GM18517 (cell line): ENCODE measurements at regions not wholly inside any gene's neighbourhood (a gene's known extent, or its start where the extent isn't known, plus 50 kb on each side); places are given as distances from the start of the nearest gene placed in this dataset.

Source experiments
- ATAC-seq: cut with Tn5 transposase; IDR thresholded peaks from one replicate; pipeline ENCODE4 v1.9.1; 2021; ENCODE audit warnings: mild to moderate bottlenecking, moderate library complexity; ENCODE audit not compliant: unreplicated experiment

GRCh38 chr18:25727281-25727985 lies 363.0 kb downstream of the SS18 start:
- ATAC-seq = no peak

DNA sequence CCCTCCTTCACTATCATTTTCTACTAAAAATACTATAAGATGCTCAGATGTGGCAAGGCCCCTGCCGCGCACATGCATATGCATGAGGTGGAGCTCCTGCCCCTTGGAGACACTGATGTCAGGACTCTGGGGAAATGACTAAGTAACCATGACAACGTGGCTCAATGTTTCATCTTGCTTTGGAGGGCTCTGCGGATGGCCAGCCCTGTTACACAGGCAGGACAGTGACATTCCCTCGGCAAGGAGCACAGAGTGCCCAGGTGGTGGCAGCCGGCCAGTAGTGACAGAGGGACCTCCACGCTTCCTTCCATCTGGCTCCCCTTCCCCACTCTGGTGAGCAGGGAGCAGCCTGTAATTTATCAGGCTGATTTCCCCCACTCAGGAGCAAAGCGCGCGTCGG lies 364.1 kb downstream of the SS18 start:
- no peak for ATAC-seq

- no peak for ATAC-seq
Measured at GRCh38 chr18:25725501-25725900, 364.9 kb downstream of the SS18 start.

GRCh38 chr18:25724997-25725396 lies 365.4 kb downstream of the SS18 start:
- no peak for ATAC-seq

- ATAC-seq = no peak
Measured at GRCh38 chr18:25724121-25724520, 366.3 kb downstream of the SS18 start.

- ATAC-seq = no peak
Measured at GRCh38 chr18:25713103-25713502, 361.1 kb upstream of the ZNF521 start.

DNA sequence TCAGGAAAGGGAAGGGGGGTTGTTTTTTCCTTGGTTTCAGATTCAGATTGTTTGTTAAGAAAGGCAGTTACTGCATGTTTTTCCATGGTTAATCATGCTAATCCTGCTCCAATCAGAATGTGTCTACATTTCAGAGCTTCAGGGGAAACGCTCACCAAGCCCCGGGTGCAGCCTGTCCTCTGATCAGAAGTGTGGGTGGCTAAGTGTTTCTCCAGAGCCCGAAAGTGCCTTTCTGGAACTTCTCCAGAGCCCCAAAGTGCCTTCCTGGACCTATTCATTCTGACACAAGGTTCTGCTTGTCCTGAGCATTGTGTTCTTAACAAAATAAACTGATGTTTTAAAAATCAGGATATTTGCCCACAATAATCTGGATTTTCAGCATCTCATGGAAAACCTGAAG lies 359.0 kb upstream of the ZNF521 start:
- ATAC-seq = no peak

DNA sequence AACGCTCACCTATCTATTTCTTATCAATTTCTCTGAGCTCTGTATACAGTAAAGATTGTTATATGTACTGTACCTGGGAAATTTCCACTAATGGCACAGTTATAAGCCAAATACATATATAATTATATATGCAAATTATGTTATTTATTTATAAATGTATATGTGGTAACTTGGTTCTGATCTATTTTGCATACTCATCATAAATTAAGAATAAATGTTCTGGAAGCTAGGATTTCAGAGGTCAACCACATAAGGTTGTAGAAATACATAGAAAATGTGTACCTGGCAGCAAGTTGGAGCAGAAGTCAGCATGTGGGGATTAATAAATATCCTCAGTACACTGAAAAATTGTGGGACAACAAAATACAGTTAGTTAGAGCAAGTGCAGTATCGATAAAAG lies 353.7 kb upstream of the ZNF521 start:
- no peak for ATAC-seq

DNA sequence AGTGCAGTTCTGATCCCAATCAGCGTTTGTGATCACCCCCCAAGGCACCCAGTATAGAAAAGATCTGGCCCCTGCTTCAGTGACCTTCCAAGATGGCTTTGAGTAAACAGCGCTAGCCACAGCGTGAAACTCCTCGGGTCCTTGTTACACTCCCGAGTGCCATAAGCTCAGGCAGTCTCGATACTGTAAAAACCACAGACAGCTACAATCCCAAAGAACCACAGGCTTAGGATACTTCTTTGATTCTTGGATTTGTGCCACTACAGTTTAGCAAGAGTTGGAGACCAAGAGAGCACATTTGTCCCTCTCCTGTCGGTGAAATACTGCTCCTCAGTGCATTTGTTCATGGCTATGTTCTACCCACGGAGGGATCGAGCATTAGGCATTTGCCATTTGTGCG lies 352.5 kb upstream of the ZNF521 start:
- no peak for ATAC-seq

GRCh38 chr18:25704071-25704470 lies 352.1 kb upstream of the ZNF521 start:
- ATAC-seq = no peak

- ATAC-seq = no peak
Measured at GRCh38 chr18:25701821-25702220, 349.9 kb upstream of the ZNF521 start.

- no peak for ATAC-seq
Measured at GRCh38 chr18:25686960-25687500, 335.1 kb upstream of the ZNF521 start.

DNA sequence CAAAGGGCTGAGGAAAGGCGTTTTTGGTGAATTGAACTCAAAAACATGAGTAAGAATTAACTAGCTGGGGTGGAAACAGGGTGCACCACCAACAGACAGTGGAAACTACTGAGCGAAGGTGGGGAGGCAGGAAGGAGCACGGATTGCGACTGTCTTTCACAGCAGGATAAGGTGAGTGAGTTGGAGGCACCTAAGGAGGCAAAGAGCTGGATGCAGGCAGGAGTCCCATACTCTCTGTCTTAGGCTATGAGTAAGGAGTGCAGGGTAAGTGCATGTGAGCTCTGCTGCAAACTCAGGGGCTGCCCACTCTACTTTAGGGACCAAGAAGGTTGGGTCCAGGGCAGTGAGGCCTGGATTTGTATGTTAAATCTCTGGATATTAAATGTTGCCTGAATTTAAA lies 333.1 kb upstream of the ZNF521 start:
- no peak for ATAC-seq

DNA sequence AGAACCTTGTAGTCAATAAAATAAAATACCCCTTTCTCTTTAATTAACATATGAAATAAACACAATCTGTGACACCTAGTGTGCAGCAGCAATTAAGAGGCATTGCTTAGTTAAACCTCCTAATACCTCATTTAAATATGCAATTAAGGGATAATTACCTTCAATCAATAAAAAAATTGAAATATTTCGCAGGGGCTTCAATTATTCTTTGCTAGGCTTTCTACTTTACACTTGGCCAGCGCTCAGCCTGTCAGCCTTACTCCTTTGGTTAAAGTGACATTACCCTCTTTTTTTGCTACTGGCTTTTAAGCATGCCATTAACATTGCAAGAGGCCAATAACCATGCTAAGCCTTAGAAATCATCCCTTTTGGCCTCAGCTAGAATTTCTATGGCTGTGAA lies 327.5 kb upstream of the ZNF521 start:
- no peak for ATAC-seq

GRCh38 chr18:25678221-25678620 lies 326.3 kb upstream of the ZNF521 start:
- no peak for ATAC-seq

DNA sequence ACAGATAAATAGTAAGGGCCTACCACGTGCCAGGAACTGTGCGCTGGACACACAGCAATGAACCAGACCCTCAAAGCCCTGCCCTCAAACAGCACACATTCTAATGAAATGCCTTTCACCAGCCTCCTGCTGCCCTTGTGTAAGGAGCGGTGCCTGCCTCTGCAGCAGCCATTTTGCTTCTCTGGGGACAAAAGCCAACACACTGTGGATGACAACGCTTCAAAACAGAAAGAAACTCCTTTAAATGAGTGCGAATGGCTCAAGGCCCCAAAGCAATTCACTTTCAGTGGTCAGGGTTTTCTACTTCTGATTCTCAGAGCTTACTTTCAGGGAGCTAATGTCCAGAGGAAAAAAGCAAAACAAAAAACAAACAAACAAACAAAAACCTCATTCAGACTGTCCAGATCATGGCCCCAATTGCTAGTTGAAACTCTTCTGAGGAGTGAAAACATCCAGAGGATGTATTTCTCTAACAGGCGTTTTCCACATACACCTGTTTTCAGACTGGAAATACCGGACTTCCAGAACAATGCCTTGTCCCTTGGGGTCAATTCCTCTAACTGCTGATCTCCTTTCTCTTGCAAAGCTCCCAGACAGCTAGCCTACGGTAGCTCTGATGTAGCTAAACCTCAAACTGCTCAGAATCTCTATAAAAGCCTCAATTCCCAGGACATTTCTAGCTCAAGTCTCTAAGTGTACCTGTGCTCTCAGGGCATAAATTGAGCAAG lies 323.3 kb upstream of the ZNF521 start:
- no peak for ATAC-seq

GRCh38 chr18:25674183-25674582 lies 322.2 kb upstream of the ZNF521 start:
- no peak for ATAC-seq

GRCh38 chr18:25672490-25672889 lies 320.5 kb upstream of the ZNF521 start:
- ATAC-seq = no peak

GRCh38 chr18:25669741-25670140 lies 317.8 kb upstream of the ZNF521 start:
- ATAC-seq = no peak

DNA sequence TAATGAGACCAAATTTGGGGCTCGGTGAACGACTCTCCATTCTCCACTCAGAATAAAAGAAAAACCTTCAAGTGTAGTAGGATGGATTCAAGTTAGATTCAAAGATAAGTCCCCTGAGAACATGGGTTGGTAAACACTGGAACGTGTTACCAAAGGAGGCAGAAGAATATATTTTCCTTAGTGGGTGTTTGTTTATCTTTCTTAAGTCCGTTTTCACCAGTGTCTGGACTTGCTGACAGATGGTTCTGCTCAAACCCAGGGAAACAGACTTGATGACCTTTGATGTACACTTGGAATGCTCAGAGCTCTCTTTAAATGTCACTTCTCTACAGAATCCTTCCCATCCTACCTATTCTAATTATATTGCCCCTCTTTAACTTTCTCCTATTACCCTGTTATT lies 310.3 kb upstream of the ZNF521 start:
- no peak for ATAC-seq

GRCh38 chr18:25661831-25662230 lies 309.9 kb upstream of the ZNF521 start:
- ATAC-seq = no peak

GRCh38 chr18:25659541-25659940 lies 307.6 kb upstream of the ZNF521 start:
- no peak for ATAC-seq
